NCI-H146 (cell line): ENCODE measurements at regions not wholly inside any gene's neighbourhood (a gene's known extent, or its start where the extent isn't known, plus 50 kb on each side); places are given as distances from the start of the nearest gene placed in this dataset.

Experiments used
- DNase-seq: peaks from one replicate; lab custom pipeline; 2025; lab: John Stamatoyannopoulos, UW

DNA sequence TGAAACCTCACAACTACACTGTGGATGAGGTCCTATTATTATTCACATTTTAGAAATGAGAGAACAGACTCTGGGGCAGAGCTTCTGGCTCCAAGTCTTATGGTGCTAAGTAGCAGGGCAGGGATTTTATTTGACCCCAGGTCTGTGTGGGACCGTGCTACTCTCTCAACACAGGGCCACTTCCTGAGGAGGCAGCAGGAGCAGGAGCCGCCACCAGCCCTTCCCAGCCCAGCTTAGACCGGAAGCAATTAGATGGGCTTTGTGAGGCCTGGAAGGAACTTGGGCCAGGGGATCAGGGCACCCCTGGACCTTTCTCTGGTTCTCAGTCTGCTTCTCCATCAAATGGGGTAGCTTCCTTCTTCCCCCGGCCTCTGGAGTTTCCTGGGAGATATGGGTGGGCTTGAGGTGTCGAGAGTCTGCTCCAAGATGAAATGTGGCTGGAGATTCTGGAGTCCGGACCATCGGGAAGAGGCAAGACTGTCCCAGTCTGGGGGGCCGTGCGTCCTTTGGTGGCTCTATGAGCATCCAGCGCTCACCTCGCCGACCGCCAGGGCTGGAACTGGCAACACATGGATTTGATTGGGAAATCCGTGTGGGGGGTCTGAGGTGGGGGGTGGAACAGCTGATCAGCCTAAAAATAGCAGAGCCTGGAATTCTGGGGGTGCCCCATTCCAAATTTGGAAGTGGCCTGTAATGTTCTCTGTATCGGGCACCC lies 136.8 kb downstream of the FOXD2 start:
- DNase-seq: no peak

DNA sequence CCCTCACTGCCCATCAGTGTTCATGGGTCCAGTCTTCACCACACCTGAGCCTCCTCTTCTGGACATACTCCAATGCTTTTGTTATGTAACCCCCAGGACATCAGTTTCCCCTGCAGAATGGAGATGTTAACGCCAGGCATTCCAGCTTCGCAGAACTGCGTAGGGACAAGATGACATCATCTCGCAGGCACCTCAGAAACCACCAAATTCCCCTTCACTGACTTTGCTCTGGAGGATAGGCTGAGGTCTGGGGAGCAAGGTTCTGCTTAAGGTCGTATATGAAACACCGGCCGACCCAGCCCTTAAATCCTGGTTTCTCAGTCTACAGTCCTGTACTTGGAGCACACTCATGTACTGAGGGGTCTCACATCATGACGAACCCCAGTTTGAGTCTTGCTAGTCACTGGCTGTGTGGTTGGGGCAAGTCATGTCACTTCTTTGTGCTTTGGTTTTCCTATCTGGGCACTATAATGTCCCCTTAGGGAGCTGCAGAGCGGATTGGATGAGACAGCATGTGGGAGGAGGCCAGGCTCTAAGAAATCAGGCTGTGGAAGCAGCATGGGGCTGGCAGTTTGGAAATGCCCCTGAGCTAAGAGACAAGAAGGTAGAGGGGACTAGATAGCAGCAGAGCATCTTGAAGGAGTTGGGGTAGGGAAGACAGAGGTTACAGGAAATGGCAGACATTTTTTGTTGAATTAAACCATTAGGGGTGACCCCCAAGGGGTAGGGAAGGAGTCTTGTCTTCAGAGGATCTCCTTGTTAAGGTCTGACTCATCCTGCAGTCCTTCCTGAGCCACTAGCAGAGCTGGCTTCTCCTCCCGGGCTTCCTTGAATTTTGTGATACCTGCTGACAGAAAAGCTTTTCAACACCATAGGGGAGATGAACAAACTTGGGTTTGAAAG lies 138.3 kb downstream of the FOXD2 start:
- DNase-seq: no peak

DNA sequence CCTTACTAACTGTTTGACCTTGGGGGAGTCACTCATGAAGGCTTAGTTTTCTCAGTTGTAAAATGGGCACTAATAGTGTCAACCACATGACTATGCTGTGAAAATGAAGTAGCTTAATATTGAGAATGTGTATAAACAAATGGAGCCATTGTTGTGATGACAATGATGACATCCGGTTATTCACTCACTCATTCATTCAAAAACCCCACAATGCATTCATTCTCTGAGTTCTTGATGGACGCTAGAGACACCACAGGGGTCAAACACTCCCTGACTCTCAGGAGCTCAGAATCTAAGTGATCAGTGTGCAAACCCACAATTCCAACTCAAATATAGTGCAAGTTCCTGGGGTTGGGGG lies 138.9 kb downstream of the FOXD2 start:
- DNase-seq: no peak

GRCh38 chr1:47577303-47578025 lies 139.6 kb downstream of the FOXD2 start:
- no peak for DNase-seq

DNA sequence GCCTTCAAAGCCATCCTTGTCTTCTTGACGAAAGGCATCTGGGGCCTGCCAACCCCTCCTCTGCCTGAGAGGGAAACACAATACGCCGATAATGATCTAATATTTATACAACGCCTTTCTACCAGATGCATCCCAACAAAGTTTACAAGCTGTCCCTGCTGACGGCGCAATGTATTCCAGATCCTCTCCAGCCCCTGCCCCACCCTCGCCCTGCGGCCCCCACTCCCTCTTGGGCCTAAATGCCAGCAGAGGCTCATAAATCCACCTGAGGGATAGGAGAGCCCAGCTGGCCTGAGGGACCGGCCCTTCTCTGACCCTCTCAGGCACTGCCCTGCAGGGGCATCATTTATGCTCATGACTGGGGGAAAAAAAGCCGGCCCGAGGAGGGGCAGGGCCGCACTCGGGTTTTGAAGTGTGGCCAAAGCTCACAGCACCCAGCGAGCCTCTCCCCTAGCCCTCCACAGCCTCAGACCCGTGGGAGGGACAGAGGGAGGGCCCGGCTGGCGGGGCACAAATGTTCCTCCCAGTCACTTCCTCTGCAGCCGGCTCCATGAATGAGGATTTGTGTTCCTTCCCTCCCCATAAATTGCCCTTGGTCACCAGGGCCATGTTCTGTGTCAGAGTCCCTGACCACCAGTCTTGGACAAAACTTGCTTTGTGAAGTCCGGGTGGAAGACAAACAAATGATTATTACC lies 140.3 kb downstream of the FOXD2 start:
- DNase-seq: no peak

DNA sequence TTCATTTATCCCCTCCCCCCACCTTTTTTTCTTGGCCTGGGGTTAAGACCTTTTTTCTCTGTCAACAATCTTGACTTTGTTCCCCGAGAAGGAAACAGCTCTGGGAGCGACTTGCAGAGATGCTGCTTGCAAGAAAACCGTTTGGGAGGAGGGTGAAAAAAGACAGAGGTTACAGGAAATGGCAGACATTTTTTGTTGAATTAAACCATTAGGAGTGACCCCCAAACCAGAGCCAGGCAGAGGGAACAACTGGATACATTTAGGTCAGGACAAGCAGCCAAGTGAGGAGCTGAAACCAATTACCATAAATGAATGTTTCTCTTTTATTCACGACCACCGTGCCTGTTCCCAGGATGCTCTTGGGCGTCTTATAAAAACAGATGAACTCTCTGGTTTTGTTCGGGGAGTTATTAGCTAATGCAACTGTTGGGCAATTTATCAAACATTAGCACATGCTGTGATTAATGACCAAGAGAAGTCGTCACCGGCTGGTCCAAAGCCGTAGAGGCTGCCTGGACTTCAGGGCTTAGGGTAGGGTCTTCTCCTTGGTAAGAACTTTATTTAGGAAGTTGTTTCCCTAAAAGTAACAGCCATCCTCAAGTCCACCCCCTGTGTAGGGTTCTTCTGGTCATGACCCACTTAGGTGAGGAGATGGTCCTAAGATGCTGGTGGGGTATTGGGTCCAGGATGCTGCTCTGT lies 141.0 kb downstream of the FOXD2 start:
- DNase-seq: no peak

DNA sequence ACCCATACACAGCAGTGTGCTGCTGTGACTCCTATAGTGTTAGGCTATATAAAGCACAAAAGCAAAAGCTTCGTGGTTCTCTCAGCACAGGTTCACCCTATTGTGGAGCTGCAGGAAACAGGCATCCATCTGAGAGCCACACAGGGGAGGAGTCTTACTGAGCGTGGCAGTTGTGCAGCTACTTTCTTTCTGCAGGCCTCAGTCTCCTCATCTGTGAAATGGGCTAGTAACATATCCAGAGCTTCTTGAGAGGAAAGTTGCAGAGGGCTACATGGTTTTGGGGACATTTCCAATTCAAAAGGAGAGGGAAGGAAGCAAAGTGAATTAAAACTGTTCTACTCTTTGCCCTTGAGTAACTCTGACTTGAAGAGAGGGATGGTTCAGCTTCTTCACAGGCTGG lies 142.0 kb downstream of the FOXD2 start:
- no peak for DNase-seq

DNA sequence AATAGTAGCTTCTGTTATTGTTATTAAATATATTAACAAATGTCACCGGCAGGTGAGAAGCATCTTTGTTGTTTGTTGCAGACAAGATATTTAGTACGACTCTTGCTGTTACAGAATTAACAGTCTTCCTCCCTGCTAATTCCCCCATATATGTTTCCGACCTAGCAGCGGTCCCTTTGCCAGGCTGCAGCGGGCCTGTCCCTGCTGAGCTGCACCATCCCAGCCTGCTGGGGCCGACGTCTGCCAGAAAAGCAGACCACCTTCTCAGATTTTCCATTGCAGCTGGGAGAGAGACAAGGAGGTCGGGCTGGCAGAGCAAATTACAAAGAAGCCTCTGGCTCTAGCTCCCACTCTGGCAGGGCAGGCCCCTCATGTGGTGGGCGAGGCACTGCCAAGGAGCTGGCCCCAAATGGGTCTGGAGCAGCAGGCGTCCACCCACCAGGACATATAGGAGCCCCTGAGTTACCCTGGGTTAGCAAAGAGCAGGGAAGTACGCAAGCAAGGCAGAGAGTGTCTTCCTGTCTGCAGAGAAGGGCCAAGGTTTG lies 142.7 kb downstream of the FOXD2 start:
- DNase-seq: no peak

DNA sequence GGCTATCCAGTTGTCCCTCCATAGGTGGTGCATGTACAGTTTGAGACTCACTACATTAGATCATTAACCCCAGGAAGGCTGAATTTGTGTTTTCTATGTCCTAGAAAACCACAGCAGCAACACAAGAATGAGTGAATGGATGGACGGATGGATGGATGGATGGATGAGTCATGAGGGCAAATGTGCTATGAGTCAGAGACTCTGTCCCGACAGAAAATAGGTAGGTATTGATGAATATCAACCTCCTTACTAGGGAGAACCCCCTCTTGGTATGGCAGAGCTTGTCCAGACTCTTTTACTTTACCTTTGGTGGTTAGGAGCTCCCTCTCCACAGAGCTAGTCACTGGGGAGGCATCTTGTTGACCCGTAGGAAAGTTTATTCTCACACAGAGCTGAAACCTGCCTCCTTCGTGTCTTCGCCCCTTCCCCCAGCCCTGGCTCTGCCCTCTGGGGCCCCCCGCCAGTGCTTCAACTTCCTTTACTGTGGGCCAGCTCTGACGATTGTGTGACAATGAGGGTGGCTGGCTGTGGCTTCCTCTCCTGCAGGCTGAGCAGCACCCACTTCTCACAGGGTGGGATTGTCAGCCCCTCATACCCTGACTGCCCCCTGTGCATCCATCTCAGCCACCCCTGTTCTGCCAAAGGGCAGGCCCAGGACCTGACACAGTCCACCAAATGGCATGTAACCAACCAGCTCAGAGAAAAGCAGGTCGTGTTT lies 145.2 kb downstream of the FOXD2 start:
- no peak for DNase-seq

DNA sequence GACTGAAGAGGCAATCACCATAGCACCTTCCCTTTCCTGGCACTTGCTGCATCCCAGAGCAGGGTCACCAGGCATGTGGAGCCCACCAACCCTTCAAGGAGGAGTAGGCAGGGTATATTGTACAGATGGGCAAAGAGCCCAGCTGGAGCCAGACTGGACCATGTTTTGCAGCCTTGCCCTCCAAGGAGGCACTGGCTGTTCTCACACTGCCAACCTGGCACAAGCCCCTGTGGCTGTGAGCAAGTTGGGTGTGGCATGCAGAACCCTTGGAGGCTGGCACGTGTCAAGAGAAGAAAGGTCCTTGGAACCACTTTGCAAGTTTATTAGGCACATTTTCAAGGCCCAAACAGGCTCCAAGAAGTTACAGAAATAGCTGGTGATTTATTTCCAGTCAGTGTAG lies 146.4 kb downstream of the FOXD2 start:
- DNase-seq: no peak

- DNase-seq: no peak
Observed at GRCh38 chr1:47585141-47585902, 147.5 kb downstream of the FOXD2 start.

GRCh38 chr1:47587891-47588582 lies 150.2 kb downstream of the FOXD2 start:
- no peak for DNase-seq

- no peak for DNase-seq
Observed at GRCh38 chr1:47590523-47591225, 152.8 kb downstream of the FOXD2 start.

GRCh38 chr1:47591801-47592200 lies 154.0 kb downstream of the FOXD2 start:
- DNase-seq: no peak

- DNase-seq: no peak
Observed at GRCh38 chr1:47592296-47593012, 154.6 kb downstream of the FOXD2 start.

GRCh38 chr1:47593013-47593568 lies 155.2 kb downstream of the FOXD2 start:
- no peak for DNase-seq

GRCh38 chr1:47593598-47594285 lies 155.9 kb downstream of the FOXD2 start:
- DNase-seq: no peak
